Endothelial cell of umbilical vein (primary cell): ENCODE measurements at regions not wholly inside any gene's neighbourhood (a gene's known extent, or its start where the extent isn't known, plus 50 kb on each side); places are given as distances from the start of the nearest gene placed in this dataset.

ENCODE experiments used
- CTCF ChIP-seq, 2 donors: IDR thresholded peaks; 1 replicate in 1 of 2; 2 replicates in 1 of 2; pipeline ENCODE4 v1.5.1; 2011; ENCODE audit warnings: low read length in 2 of 2, mild to moderate bottlenecking in 2 of 2, moderate library complexity in 2 of 2, control low read depth in 1 of 2, inconsistent platforms in 1 of 2, low read depth in 1 of 2; ENCODE audit not compliant: insufficient read depth in 1 of 2; ENCODE audit errors: extremely low read depth in 1 of 2
- JUN ChIP-seq: IDR thresholded peaks from 2 replicates; pipeline ENCODE4 v1.6.1; 2011; ENCODE audit warnings: borderline replicate concordance, low read depth; ENCODE audit not compliant: insufficient read length, insufficient read depth
- POLR2AphosphoS5 ChIP-seq: IDR thresholded peaks from 2 replicates; pipeline ENCODE4 v1.6.1; 2012; ENCODE audit warnings: low read depth, mild to moderate bottlenecking, control low read depth, low read length, moderate library complexity; ENCODE audit not compliant: insufficient read depth

GRCh38 chr6:81023709-81024108, 728.8 kb downstream of the TENT5A start:
- TF ChIP-seq CTCF (IDR thresholded peaks at IDR 0.05; ENCODE audit: extremely low read depth in 1 of 2, insufficient read depth in 1 of 2, low read depth in 1 of 2, low read length in 2 of 2) (no peak), POLR2AphosphoS5 (no peak), JUN (no peak)
